ENCODE measurements at regions not wholly inside any gene's neighbourhood (a gene's known extent, or its start where the extent isn't known, plus 50 kb on each side); places are given as distances from the start of the nearest gene placed in this dataset.

- H3K36me3 Mint-ChIP-seq (ENCODE audit: low read depth) = no peaks in the 10 kb centered on the region
- no peaks in the 10 kb centered on the region for H3K4me1 Mint-ChIP-seq (ENCODE audit: low read depth)
- H3K27ac Mint-ChIP-seq (ENCODE audit: unreplicated experiment) = no peak overlapping the region
- DNase-seq (ENCODE audit: low spot score) = no peak
- peaks cover under 1% of the 10 kb centered on the region for H3K27me3 Mint-ChIP-seq (ENCODE audit: low read depth)
- no peaks in the 10 kb centered on the region for H3K9me3 Mint-ChIP-seq (ENCODE audit: low read depth)
- TF ChIP-seq CTCF (IDR thresholded peaks at IDR 0.05) = no peak
- no peak overlapping the region for H3K4me3 Mint-ChIP-seq (ENCODE audit: unreplicated experiment)
Observed at GRCh38 chr18:1965016-1965415, 606.3 kb downstream of the METTL4 start.

- Mint-ChIP-seq H3K27ac (ENCODE audit: unreplicated experiment) (no peak overlapping the region), H3K4me1 (ENCODE audit: low read depth) (no peaks in the 10 kb centered on the region), H3K4me3 (ENCODE audit: unreplicated experiment) (no peak overlapping the region), H3K27me3 (ENCODE audit: low read depth) (peaks cover 2% of the 10 kb centered on the region), H3K9me3 (ENCODE audit: low read depth) (no peaks in the 10 kb centered on the region), H3K36me3 (ENCODE audit: low read depth) (no peaks in the 10 kb centered on the region)
- DNase-seq (ENCODE audit: low spot score) = no peak
- no peak for TF ChIP-seq CTCF (IDR thresholded peaks at IDR 0.05)
Observed at GRCh38 chr18:1965541-1965940, 605.8 kb downstream of the METTL4 start.

- no peak overlapping the region for H3K27ac Mint-ChIP-seq (ENCODE audit: unreplicated experiment)
- no peaks in the 10 kb centered on the region for H3K9me3 Mint-ChIP-seq (ENCODE audit: low read depth)
- no peaks in the 10 kb centered on the region for H3K36me3 Mint-ChIP-seq (ENCODE audit: low read depth)
- peaks cover 2% of the 10 kb centered on the region for H3K27me3 Mint-ChIP-seq (ENCODE audit: low read depth)
- DNase-seq (ENCODE audit: low spot score) = no peak
- no peak for TF ChIP-seq CTCF (IDR thresholded peaks at IDR 0.05)
- H3K4me1 Mint-ChIP-seq (ENCODE audit: low read depth) = no peaks in the 10 kb centered on the region
- H3K4me3 Mint-ChIP-seq (ENCODE audit: unreplicated experiment) = no peak overlapping the region
Observed at GRCh38 chr18:1968801-1969498, 602.4 kb downstream of the METTL4 start.

GRCh38 chr18:1976484-1976883, 594.8 kb downstream of the METTL4 start:
- no peak for TF ChIP-seq CTCF (IDR thresholded peaks at IDR 0.05)
- Mint-ChIP-seq H3K9me3 (ENCODE audit: low read depth) (peaks cover 19% of the 10 kb centered on the region), H3K27me3 (ENCODE audit: low read depth) (no peaks in the 10 kb centered on the region), H3K36me3 (ENCODE audit: low read depth) (no peaks in the 10 kb centered on the region), H3K27ac (ENCODE audit: unreplicated experiment) (no peak overlapping the region), H3K4me1 (ENCODE audit: low read depth) (no peaks in the 10 kb centered on the region), H3K4me3 (ENCODE audit: unreplicated experiment) (no peak overlapping the region)
- DNase-seq (ENCODE audit: low spot score) = no peak

- TF ChIP-seq CTCF (IDR thresholded peaks at IDR 0.05) = no peak
- H3K36me3 Mint-ChIP-seq (ENCODE audit: low read depth) = no peaks in the 10 kb centered on the region
- no peak for DNase-seq (ENCODE audit: low spot score)
- no peaks in the 10 kb centered on the region for H3K27me3 Mint-ChIP-seq (ENCODE audit: low read depth)
- H3K4me1 Mint-ChIP-seq (ENCODE audit: low read depth) = no peaks in the 10 kb centered on the region
- H3K9me3 Mint-ChIP-seq (ENCODE audit: low read depth) = peaks cover 25% of the 10 kb centered on the region
- H3K27ac Mint-ChIP-seq (ENCODE audit: unreplicated experiment) = no peak overlapping the region
- H3K4me3 Mint-ChIP-seq (ENCODE audit: unreplicated experiment) = no peak overlapping the region
Observed at GRCh38 chr18:1982056-1982455, 589.2 kb downstream of the METTL4 start.
